Nephron (organoid): ENCODE measurements at regions not wholly inside any gene's neighbourhood (a gene's known extent, or its start where the extent isn't known, plus 50 kb on each side); places are given as distances from the start of the nearest gene placed in this dataset.

Source experiments
- H3K27ac Mint-ChIP-seq, 3 experiments: 2 replicates each; pipeline ENCODE4 v1.8.0; 2020; ENCODE audit warnings: mixed read lengths in 3 of 3, mild to moderate bottlenecking in 2 of 3, moderate library complexity in 1 of 3
- H3K27me3 Mint-ChIP-seq: 2 replicates; pipeline ENCODE4 v1.8.0; 2021; ENCODE audit warnings: low read depth, mild to moderate bottlenecking, moderate library complexity, mixed read lengths
- H3K36me3 Mint-ChIP-seq: 2 replicates; pipeline ENCODE4 v1.8.0; 2020; ENCODE audit warnings: low read depth, mixed read lengths
- H3K4me1 Mint-ChIP-seq: 2 replicates; pipeline ENCODE4 v1.8.0; 2020; ENCODE audit warnings: mixed read lengths
- H3K4me3 Mint-ChIP-seq, 3 experiments: 2 replicates each; pipeline ENCODE4 v1.8.0; 2020; ENCODE audit warnings: mild to moderate bottlenecking in 3 of 3, mixed read lengths in 3 of 3, moderate library complexity in 2 of 3
- H3K9me3 Mint-ChIP-seq: 2 replicates; pipeline ENCODE4 v1.8.0; 2020; ENCODE audit warnings: mixed read lengths
- CTCF ChIP-seq, 3 experiments: fragments of 200-600 bp; sonication (generic); IDR thresholded peaks; one replicate each; pipeline ENCODE4 v1.5.0; 2021; ENCODE audit warnings: antibody characterized with exemption in 3 of 3; ENCODE audit not compliant: unreplicated experiment in 3 of 3

- no peak for TF ChIP-seq CTCF (IDR thresholded peaks at IDR 0.05; ENCODE audit: unreplicated experiment in 3 of 3)
- H3K27ac Mint-ChIP-seq = peak overlapping the region in 1 of 3 experiments; percentile 89
- no peaks in the 10 kb centered on the region for H3K9me3 Mint-ChIP-seq
- no peaks in the 10 kb centered on the region for H3K27me3 Mint-ChIP-seq
- peaks cover 49% of the 10 kb centered on the region for H3K4me1 Mint-ChIP-seq
- no peaks in the 10 kb centered on the region for H3K36me3 Mint-ChIP-seq
- no peak overlapping the region for H3K4me3 Mint-ChIP-seq
Observed at GRCh38 chr6:146911635-146912215, 292.5 kb upstream of the STXBP5 start.

- peak overlapping the region; percentile 58 to 90 (median 64) for H3K27ac Mint-ChIP-seq
- no peaks in the 10 kb centered on the region for H3K9me3 Mint-ChIP-seq
- no peaks in the 10 kb centered on the region for H3K27me3 Mint-ChIP-seq
- H3K4me3 Mint-ChIP-seq = peak overlapping the region in 1 of 3 experiments; percentile 15
- no peaks in the 10 kb centered on the region for H3K36me3 Mint-ChIP-seq
- TF ChIP-seq CTCF (IDR thresholded peaks at IDR 0.05; ENCODE audit: unreplicated experiment in 3 of 3) = no peak
- peaks cover 49% of the 10 kb centered on the region for H3K4me1 Mint-ChIP-seq
Observed at GRCh38 chr6:146912730-146913685, 291.2 kb upstream of the STXBP5 start.

DNA sequence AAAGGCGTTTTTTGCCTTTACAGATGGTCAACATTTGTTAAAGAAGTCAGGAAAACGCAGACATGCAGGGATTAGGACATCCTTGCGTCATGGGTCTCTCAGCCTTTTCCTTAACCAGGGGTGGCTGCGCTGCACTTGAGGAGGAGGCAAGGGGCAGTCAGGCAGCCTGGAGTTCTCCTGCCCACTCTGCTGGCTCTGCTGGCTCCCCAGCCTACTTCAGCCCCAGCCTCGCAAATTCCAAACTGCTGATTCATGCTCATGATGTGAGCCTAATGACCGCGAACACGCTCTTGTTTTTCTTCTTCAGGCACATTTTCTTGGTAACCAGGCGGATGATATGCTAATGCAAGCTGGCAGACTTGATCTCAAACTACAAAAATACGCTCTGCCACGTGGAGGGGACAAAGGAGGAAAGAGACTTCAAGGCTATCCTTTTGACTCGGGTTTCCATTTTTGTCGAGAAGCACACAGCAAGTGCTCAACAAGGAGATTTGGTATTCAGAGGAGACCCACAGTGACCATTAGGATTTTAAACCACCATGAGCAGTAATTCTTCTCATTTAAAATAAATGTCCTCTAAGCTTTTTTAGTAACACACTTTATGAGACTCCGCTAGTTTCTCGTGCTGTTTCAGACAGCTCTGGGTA is 290.3 kb upstream of the STXBP5 start:
- Mint-ChIP-seq H3K27me3 (no peaks in the 10 kb centered on the region), H3K4me1 (peaks cover 44% of the 10 kb centered on the region), H3K4me3 (peak overlapping the region; percentile 15 to 50 (median 43)), H3K36me3 (no peaks in the 10 kb centered on the region), H3K27ac (peak overlapping the region; percentile 88 to 92 (median 90)), H3K9me3 (no peaks in the 10 kb centered on the region)
- no peak for TF ChIP-seq CTCF (IDR thresholded peaks at IDR 0.05; ENCODE audit: unreplicated experiment in 3 of 3)

DNA sequence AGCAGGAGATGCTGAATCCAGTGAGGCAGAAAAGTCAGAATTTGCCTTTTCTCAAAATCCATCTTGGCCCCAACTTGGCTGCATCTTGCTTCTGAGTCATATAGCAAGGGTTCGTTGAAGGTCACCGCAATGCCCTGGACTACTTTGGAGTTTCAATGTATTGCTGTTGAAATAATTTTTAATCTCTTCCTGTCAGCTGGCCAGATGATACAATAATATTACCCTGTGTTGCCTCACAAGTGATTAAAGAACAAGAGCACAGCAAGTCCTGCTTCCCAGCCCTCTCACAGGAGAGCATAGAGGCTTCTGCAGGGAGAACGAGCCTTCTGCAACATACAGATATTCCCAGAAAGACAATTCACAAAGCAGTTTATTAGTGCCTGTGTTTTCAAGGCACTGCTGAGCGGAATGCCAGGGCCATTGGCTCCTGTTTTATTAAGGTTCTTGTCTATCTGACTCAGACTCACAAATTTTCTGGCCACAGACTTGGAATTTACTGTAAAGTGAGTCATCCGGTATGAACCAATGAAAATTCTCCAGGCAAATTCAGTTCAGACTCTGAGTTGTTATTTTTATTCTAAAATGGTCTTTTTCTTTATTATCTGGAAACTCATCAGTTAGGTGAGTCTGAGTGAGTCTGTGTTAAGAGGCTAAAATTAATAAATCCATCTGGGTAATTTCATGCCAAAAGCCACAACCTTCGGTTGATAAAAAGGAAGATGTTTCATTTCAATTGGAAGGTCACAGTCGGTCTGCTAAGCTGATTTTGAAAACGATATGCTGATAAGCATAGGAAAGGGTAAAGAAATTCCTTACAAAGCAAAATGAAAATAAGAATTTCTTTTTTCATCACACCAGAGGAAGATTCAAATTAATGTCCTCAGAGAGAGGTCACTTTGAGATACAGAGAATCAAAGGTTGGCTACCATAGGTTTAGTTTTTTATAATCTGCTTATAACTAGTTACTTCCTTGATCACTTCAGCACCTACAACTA is 289.4 kb upstream of the STXBP5 start:
- Mint-ChIP-seq H3K4me3 (peak overlapping the region in 2 of 3 experiments; percentile 9 to 43), H3K4me1 (peaks cover 36% of the 10 kb centered on the region), H3K27me3 (no peaks in the 10 kb centered on the region), H3K27ac (peak overlapping the region; percentile 88 to 92 (median 90)), H3K9me3 (no peaks in the 10 kb centered on the region), H3K36me3 (no peaks in the 10 kb centered on the region)
- TF ChIP-seq CTCF (IDR thresholded peaks at IDR 0.05; ENCODE audit: unreplicated experiment in 3 of 3) = no peak

DNA sequence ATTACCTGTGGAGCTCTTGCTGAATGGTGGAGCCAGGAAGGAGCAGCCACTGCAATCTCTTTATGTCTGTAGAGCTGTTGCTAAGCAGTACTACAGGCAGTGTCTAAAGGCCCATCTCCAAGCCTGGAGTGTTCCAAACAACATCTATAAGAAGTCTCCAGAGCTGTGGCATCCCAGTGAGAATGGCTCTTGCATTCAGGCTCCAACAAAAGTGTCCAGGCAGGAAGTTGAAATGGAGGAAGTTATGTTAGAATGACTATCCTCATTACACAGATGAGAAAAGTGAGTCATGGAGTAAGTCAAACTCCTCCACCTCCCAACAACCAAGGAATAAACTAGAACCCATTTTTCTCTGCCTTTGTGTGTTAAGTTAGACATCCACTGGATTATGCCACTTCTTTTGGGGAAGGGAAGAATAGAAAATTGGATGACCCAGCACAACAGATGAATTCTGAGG is 288.5 kb upstream of the STXBP5 start:
- Mint-ChIP-seq H3K4me1 (peaks cover 29% of the 10 kb centered on the region), H3K27me3 (no peaks in the 10 kb centered on the region)
- no peak for TF ChIP-seq CTCF (IDR thresholded peaks at IDR 0.05; ENCODE audit: unreplicated experiment in 3 of 3)

More for the DNA sequence above, 288.5 kb upstream of the STXBP5 start:
- H3K4me3 Mint-ChIP-seq = no peak overlapping the region
- no peaks in the 10 kb centered on the region for H3K36me3 Mint-ChIP-seq
- no peaks in the 10 kb centered on the region for H3K9me3 Mint-ChIP-seq
- H3K27ac Mint-ChIP-seq = peak overlapping the region in 1 of 3 experiments; percentile 90
